Heart left ventricle (tissue), 13 donors: ENCODE measurements at regions not wholly inside any gene's neighbourhood (a gene's known extent, or its start where the extent isn't known, plus 50 kb on each side); places are given as distances from the start of the nearest gene placed in this dataset.

Source experiments
- POLR2A ChIP-seq, 2 donors: fragments of 450-650 bp; IDR thresholded peaks; one replicate each; pipeline ENCODE4 v1.6.1; 2017; ENCODE audit warnings: antibody characterized with exemption in 2 of 2, mild to moderate bottlenecking in 2 of 2, moderate library complexity in 2 of 2
- TF ChIP-seq, protein P1 (sequence below), 12 donors: fragments of 200-600 bp; sonication (generic) in 4 of 12; IDR thresholded peaks; one replicate each; pipeline versions ENCODE4 v1.5.0 to v1.8.0; 2018 to 2022; ENCODE audit warnings: antibody characterized with exemption in 12 of 12, mild to moderate bottlenecking in 5 of 12
- donor health status: ischemic (EF 13 %, LVEDD 7.1; RV severe dilation, severe dysfunction).
- donor health status: DM: no; HTN: yes; CAD: no.
- donor health status: DM: no; HTN: no; CAD: no.
- donor health status: ischemic (EF 25% LVEDD 6.9; RV normal size, moderate dysfunction).
- donor health status: ischemic (EF 25% LVEDD 5.7; RV mildly dilated, moderate dysfunction).
- donor health status: ischemic (EF 35%, LVEDD 5.7; RV mildly dilated, moderate dysfunction).
- donor health status: nonischemic (EF 11% LVEDD 7.7; RV severe dilation, severe dysfunction).
- donor health status: DM: yes; HTN: yes; CAD: no.
- donor health status: PGD.
- donor health status: ischemic (EF 29% LVEDD 5.4; RV normal size, mild dysfunction).
- donor health status: nonischemic (EF 23%, LVEDD 6.1; RV moderate dilation, normal function).

DNA sequence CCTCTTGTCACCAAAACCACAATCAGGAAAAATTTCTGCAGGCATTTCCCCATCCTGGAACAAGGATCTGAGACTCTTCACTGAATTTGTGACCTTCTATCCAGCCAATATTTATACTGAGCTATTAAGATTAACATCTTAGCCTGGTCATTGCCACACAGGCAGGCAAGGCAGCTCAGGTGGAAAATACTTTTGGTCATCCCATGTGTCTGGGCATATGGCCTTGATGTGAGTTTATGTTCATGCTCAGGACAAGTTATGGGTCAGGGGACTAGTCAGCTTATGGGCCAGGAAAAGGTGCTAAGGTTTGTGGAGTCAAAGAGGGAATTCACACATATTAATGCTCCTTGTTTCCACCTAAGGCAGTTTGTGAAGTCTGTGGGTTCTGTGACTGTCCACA is 124.3 kb upstream of the TOP3B start:
- TF ChIP-seq, protein P1, sequence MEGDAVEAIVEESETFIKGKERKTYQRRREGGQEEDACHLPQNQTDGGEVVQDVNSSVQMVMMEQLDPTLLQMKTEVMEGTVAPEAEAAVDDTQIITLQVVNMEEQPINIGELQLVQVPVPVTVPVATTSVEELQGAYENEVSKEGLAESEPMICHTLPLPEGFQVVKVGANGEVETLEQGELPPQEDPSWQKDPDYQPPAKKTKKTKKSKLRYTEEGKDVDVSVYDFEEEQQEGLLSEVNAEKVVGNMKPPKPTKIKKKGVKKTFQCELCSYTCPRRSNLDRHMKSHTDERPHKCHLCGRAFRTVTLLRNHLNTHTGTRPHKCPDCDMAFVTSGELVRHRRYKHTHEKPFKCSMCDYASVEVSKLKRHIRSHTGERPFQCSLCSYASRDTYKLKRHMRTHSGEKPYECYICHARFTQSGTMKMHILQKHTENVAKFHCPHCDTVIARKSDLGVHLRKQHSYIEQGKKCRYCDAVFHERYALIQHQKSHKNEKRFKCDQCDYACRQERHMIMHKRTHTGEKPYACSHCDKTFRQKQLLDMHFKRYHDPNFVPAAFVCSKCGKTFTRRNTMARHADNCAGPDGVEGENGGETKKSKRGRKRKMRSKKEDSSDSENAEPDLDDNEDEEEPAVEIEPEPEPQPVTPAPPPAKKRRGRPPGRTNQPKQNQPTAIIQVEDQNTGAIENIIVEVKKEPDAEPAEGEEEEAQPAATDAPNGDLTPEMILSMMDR (IDR thresholded peaks at IDR 0.05) = no peak
- no peak for TF ChIP-seq POLR2A (IDR thresholded peaks at IDR 0.05)
